ENCODE measurements at regions not wholly inside any gene's neighbourhood (a gene's known extent, or its start where the extent isn't known, plus 50 kb on each side); places are given as distances from the start of the nearest gene placed in this dataset.
"Not testable (repeated sequence)": the region's sequence is repeated elsewhere in the genome, so short reads cannot be mapped to it uniquely, and the experiment has no call there.

DNA sequence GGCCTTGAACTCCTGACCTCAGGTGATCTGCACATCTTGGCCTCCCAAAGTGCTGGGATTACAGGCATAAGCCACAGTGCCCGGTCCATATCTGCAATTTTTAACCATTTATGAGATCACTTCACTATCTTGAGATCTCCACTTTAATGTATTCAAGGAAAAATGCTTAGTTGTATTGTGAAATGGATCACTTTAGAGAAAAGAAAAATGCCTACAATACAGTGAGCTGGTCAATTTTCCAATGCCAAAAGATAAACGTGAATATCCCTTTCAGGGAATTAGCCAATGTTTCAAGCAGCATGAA is 82.8 kb upstream of the ZNF217 start:
- no peak for DNase-seq (ENCODE audit: insufficient read length, low spot score, missing footprints)
- Histone ChIP-seq H3K4me1 (ENCODE audit: insufficient read depth, low read length) (peaks cover 34% of the 10 kb centered on the region), H3K79me2 (ENCODE audit: insufficient read depth, low read length) (no peaks in the 10 kb centered on the region), H3K4me2 (ENCODE audit: insufficient read depth, low read length) (no peak overlapping the region), H3K36me3 (ENCODE audit: insufficient read depth, low read length) (no peaks in the 10 kb centered on the region), H3K27me3 (ENCODE audit: insufficient read depth, low read length) (no peaks in the 10 kb centered on the region), H3K4me3 (ENCODE audit: insufficient read depth, low read length) (no peak overlapping the region), H2AFZ (ENCODE audit: low read length) (no peak overlapping the region), H3K9me3 (ENCODE audit: low read depth, low read length) (no peaks in the 10 kb centered on the region), H4K20me1 (ENCODE audit: insufficient read depth, low read length) (no peaks in the 10 kb centered on the region), H3K27ac (ENCODE audit: low read depth, low read length) (no peak overlapping the region)
- TF ChIP-seq, protein P1, sequence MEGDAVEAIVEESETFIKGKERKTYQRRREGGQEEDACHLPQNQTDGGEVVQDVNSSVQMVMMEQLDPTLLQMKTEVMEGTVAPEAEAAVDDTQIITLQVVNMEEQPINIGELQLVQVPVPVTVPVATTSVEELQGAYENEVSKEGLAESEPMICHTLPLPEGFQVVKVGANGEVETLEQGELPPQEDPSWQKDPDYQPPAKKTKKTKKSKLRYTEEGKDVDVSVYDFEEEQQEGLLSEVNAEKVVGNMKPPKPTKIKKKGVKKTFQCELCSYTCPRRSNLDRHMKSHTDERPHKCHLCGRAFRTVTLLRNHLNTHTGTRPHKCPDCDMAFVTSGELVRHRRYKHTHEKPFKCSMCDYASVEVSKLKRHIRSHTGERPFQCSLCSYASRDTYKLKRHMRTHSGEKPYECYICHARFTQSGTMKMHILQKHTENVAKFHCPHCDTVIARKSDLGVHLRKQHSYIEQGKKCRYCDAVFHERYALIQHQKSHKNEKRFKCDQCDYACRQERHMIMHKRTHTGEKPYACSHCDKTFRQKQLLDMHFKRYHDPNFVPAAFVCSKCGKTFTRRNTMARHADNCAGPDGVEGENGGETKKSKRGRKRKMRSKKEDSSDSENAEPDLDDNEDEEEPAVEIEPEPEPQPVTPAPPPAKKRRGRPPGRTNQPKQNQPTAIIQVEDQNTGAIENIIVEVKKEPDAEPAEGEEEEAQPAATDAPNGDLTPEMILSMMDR (IDR thresholded peaks at IDR 0.05; ENCODE audit: extremely low read depth, low read depth, low read length) = no peak

DNA sequence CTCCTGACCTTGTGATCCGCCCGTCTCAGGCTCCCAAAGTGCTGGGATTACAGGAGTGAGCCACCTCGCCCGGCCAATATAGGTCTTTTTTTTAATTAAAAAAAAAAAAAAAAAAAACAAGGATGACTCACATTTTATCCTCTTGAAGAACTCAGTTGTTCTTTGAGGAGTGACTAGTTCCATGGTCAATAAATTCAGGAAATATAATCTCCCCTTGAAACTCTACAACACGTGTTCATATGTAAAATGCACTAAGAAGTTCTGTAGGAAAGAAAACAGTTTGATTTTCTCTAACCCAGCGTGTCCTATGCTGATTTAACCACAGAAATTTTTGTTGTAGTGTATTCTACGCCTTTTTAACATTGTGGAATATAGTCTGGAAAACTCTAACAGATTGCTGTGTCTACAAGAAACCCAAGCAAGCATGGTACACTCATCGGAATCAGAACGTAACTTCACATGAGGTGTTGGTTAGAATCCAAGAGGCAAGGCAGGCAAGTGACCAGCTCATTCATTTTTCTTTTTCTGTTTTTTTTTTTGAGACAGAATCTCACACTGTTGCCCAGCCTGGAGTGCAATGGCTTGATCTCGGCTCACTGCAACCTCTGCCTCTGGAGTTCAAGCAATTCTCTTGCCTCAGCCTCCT is 79.0 kb upstream of the ZNF217 start:
- Histone ChIP-seq H3K4me1 (ENCODE audit: insufficient read depth, low read length) (peaks cover 16% of the 10 kb centered on the region), H3K36me3 (ENCODE audit: insufficient read depth, low read length) (no peaks in the 10 kb centered on the region), H3K79me2 (ENCODE audit: insufficient read depth, low read length) (no peaks in the 10 kb centered on the region), H3K4me2 (ENCODE audit: insufficient read depth, low read length) (peak overlapping the region; percentile 50), H2AFZ (ENCODE audit: low read length) (no peak overlapping the region), H3K9me3 (ENCODE audit: low read depth, low read length) (no peaks in the 10 kb centered on the region), H3K27ac (ENCODE audit: low read depth, low read length) (peak overlapping the region; percentile 41), H3K4me3 (ENCODE audit: insufficient read depth, low read length) (no peak overlapping the region), H4K20me1 (ENCODE audit: insufficient read depth, low read length) (no peaks in the 10 kb centered on the region), H3K27me3 (ENCODE audit: insufficient read depth, low read length) (no peaks in the 10 kb centered on the region)
- TF ChIP-seq, protein P1 (IDR thresholded peaks at IDR 0.05; ENCODE audit: extremely low read depth, low read depth, low read length) = no peak
- DNase-seq (ENCODE audit: insufficient read length, low spot score, missing footprints) = peak; percentile 64

DNA sequence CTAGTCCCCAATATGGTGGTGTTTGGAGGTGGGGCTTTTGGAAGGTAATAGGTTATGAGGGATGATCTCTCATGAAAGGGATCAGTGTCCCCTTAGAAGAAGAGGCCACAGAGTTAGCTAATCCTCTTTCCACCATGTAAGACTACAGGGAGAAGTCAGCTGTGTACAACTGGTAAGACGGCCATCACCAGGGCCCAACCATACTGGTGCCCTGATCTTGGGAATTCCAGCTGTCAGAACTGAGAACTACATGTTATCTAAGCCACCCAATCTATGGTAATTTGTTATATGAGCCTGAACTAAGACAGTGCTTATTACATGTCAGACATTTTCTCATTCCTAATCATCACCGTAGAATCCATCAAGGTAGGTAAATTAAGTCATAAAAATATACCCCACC is 77.7 kb upstream of the ZNF217 start:
- no peaks in the 10 kb centered on the region for H3K36me3 ChIP-seq (ENCODE audit: insufficient read depth, low read length)
- no peaks in the 10 kb centered on the region for H3K79me2 ChIP-seq (ENCODE audit: insufficient read depth, low read length)
- H3K4me2 ChIP-seq (ENCODE audit: insufficient read depth, low read length) = no peak overlapping the region
- H2AFZ ChIP-seq (ENCODE audit: low read length) = no peak overlapping the region
- no peak for DNase-seq (ENCODE audit: insufficient read length, low spot score, missing footprints)
- H3K27ac ChIP-seq (ENCODE audit: low read depth, low read length) = no peak overlapping the region
- H3K9me3 ChIP-seq (ENCODE audit: low read depth, low read length) = no peaks in the 10 kb centered on the region
- H4K20me1 ChIP-seq (ENCODE audit: insufficient read depth, low read length) = no peaks in the 10 kb centered on the region
- TF ChIP-seq, protein P1 (IDR thresholded peaks at IDR 0.05; ENCODE audit: extremely low read depth, low read depth, low read length) = no peak
- peaks cover 9% of the 10 kb centered on the region for H3K4me1 ChIP-seq (ENCODE audit: insufficient read depth, low read length)
- no peak overlapping the region for H3K4me3 ChIP-seq (ENCODE audit: insufficient read depth, low read length)
- no peaks in the 10 kb centered on the region for H3K27me3 ChIP-seq (ENCODE audit: insufficient read depth, low read length)

DNA sequence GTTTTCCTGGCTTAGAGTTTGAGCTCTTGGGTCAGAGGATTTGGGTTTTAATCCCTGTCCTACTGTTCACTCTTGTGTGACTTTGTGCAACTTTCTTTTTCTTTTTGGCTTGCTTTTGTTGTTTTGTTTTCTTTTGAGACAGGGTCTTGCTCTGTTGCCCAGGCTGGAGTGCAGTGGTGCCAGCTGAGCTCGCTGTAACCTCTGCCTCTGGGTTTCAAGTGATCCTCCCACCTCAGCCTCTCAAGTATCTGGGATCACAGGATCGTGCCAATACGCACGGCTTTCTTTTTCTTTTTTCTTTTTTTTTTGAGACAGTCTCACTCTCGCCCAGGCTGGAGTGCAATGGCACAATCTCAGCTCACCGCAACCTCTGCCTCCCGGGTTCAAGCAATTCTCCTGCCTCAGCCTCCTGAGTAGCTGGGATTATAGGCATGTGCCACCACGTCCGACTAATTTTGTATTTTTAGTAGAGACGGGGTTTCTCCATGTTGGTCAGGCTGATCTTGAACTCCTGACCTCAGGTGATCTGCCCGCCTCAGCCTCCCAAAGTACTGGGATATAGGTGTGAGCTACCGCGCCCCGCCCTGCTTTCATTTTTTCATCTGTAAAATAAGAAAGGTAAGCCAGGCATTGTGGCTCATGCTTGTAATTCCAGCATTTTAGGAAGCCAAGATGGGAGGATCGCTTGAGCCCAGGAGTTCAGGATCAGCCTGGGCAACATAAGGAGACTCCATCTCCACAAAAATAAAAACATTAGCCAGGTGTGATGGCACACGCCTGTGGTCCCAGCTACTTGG is 76.1 kb upstream of the ZNF217 start:
- H2AFZ ChIP-seq (ENCODE audit: low read length); H3K4me3 ChIP-seq (ENCODE audit: insufficient read depth, low read length); DNase-seq (ENCODE audit: insufficient read length, low spot score, missing footprints); H3K27me3 ChIP-seq (ENCODE audit: insufficient read depth, low read length); H3K36me3 ChIP-seq (ENCODE audit: insufficient read depth, low read length); H4K20me1 ChIP-seq (ENCODE audit: insufficient read depth, low read length); H3K79me2 ChIP-seq (ENCODE audit: insufficient read depth, low read length); H3K27ac ChIP-seq (ENCODE audit: low read depth, low read length); H3K4me1 ChIP-seq (ENCODE audit: insufficient read depth, low read length); H3K9me3 ChIP-seq (ENCODE audit: low read depth, low read length); H3K4me2 ChIP-seq (ENCODE audit: insufficient read depth, low read length): not testable (repeated sequence)
